22Rv1 (cell line): ENCODE measurements at regions not wholly inside any gene's neighbourhood (a gene's known extent, or its start where the extent isn't known, plus 50 kb on each side); places are given as distances from the start of the nearest gene placed in this dataset.
"Not testable (repeated sequence)": the region's sequence is repeated elsewhere in the genome, so short reads cannot be mapped to it uniquely, and the experiment has no call there.

Experiments
- H3K27ac ChIP-seq: fragments of 450-650 bp; 2 replicates; pipeline ENCODE4 v1.5.1; 2017

DNA sequence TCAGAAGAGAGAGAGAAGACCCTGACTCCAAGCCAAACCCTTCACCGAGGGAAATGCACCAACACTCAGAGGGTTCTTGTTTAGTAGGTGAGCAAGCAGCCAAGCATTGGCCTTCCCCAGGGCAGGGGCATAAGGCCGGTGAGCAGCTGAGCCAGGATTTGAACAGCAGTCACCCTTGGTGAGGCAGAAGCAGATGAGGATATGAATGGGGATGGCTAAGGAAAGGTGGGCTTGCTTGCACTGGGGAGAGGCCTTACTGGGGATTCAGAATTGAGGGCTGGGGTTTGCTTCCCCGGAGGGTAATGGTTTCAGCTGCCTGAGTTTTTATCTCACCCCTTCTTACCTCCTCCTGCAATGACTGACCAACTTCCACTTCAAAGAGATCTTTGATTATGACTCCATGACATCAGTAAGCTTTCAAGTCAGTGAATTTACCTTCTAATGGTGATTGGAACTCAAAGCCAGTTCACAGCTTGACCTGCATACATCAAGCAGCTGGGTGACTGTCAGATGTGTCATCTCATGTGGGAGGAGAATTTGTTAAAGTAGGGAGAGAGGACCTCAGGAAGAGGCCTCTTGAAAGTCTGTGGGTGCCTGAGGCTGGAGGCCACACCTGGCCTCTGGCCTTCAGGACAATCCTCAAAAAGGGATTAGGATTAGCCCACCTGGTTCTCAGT, 114.5 kb upstream of the PLGLB2 start:
- H3K27ac ChIP-seq = not testable (repeated sequence)

DNA sequence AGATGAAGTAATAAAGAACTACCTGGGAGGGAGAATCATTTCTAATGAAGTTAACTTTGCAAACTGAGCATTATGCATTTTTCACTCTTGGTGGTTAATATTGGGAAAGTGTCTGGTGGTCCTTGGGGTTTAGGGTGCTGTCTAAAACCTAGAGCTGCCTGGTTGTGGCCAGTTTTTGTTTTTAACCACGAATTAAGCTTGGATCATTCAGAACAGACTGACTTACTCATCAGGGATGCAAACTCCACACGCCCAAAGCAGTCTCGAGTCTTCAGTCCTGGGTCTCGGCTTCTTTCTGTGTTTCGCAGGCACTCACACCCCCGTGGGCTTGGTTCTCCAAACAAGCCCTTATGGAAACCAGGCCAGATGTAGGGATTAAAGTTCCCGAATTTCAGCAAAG, 113.8 kb upstream of the PLGLB2 start:
- H3K27ac ChIP-seq = not testable (repeated sequence)

DNA sequence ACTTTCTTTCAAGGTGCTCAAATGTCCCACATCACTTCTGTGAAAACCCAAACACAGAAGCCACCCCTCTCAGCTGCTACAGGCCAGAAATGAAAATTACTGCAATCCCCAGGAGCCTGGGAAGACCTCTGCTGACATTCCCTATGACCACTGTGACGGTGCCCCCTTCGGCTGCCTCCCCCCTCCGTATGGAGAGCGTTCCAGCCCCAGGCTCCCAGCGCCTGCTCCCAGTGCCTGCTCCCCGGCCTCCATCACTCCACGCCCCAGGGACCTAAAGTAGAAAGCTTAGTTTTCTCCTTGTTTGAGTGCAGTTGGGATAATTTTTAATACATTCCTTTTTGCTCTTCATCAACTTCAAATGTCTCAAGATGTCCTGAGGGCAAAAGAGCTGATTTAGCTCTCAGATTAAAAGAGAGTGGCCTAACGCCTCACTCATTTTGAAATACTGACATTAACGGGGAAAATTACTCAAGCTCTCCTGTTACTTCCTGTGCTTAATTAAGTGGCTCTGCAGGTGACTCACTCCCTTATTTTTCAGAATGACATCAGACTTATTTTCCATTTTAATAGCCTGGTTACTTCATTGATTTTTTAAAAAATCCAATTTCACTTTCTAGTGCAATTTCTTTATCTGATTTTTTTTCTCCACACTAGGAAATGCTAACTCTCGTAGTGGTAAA, 112.8 kb upstream of the PLGLB2 start:
- not testable (repeated sequence) for H3K27ac ChIP-seq

DNA sequence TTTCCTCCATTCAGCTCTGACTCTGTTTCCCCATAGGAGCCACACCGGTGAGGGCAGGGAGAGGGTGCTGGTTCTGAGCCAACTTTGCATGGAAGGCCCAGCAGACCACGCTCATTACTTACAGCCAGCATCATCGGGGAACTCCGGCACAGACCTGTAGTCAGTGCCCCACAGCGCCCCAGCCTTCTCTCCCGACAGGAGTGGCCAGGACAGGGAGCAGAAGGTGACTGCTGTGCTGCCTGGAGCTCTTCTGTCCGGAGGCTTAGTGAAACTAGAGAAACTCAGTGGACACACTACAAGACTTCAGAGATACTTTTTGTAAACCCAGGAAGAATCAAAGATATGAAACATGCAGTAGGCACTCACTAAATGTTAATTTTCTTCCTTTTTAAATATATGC, 111.6 kb upstream of the PLGLB2 start:
- not testable (repeated sequence) for H3K27ac ChIP-seq

DNA sequence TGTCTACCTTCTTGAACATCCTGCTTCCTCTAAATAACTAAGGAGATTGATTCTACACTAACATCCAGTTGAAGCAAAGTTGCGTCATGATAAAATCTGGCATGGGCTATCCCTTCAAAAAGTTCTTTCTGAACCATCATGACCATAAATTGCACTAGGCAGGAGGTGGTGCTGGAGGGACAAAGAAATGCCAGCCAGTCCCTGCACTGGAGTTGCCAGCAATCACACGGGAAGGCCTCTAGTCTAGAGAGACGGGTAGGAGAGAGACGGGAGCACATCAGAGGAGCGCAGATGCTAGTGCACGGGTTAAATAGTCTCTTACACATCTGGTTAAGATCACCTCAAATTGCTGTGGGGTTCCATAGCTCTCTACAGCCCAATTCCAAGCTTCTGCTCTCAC, 111.2 kb upstream of the PLGLB2 start:
- H3K27ac ChIP-seq = not testable (repeated sequence)

DNA sequence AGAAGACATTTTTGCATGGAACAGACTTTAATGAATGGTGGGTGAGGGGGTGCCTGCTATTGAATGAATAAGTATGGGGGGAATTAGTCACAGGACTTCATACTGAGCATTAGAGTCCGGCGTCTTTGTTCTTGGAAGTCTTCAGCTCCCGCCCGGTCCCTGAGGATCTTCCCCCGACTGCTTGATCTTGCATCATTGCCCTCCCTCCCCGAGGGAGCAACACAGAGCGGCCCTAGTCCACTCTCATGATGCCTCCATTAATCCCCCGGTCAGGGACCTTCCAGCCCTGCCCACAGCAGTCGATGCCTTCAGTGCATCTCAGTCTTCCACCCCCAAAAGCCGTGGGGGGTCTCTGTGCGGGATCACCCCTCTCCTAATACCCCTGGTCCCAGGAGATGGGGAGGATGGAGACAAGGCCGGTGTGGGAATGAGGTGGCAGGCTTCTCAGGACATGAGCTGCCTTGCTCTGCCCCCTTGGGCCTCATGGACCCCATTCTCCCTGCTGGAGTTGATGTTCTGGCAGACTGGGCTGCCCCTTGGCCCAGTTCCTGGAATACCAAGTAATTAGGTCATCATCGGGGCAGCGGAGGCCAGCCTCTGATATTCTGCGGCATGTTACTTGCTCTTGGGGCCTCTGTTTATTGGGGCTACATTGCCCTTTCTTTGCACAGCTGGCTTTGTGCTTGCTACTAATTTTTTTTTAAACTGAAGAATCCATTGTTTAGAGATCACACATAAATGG, 110.5 kb upstream of the PLGLB2 start:
- not testable (repeated sequence) for H3K27ac ChIP-seq

DNA sequence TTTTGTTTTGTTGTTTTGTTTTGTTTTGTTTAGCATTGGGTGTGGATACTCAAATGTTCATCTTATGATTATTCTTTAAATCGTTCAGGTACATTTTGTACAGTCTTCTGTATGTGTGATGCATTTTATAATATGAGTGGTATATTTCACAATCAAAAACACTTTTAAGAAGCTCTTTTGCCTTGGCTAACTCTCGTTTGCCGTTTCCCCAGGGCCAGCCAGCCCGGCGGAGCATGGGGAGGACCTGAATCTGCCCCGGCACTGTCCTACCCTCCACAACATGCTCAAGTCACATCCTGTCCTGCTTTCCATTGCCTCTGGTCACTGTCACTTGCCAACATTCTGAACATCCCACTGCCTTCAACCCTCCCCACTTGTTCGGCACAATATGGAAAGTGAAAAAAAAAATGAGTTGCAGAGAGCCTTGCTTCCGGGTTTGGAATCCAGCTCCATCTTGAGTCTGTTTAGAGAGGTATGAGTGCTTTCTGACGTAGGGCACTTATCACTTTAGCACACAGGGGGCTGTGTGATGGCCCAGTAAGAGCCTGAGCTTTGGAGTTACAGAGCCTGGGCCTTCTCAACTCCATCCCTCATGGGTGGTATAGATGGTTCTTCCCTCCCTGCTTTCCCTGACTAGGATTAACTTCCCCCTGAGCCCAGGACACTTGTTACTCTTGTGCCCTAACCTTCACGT, 109.6 kb upstream of the PLGLB2 start:
- not testable (repeated sequence) for H3K27ac ChIP-seq

DNA sequence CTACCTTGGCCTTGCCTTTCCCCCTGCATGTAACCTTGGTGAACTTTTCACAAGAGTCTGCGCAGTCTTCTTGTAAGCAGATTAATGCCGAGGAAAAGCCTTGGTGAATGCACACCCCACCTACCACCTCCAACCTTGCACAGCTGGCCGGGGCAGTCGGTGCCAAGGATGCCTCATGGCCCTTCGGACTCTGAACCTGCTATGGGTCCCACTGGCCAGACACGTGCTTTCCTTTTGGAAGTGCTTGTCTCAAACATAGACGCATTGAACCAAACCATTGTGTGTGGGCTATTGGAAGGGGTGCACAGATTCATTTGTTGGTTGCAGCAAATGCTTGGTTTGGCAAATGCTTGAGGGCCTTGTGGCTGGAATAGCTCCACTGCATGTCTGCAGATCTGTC, 109.0 kb upstream of the PLGLB2 start:
- H3K27ac ChIP-seq = not testable (repeated sequence)

DNA sequence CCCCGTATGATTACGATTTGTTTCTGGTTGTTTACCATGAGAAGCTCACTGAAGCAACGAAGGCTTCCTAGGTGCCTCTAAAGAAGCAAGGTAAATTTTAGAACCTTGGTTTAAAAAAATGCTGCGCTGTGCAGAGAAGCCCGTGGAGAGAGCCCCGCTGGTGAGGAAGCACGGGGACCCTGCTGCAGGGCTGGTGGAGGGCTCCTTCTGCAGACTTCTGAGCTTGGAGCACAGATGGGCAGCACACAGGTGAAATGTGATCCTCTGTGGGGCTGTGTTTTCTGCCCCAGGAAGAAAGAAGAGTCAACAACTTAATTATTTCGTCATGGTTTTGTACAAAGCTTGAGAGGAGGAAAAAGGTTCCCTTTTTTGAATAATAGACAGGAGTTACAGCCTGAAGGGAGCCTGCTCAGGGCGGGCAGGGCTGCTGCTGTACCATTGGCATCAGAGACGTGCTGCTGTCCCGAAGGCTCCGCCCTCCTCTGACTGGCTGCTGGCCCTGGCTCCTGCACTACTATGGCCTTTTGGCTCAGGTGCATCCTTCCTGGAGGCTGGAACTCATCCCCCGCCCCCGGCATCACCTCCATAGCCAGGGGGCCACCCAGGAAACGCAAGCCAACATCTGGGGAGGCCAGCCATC, 108.0 kb upstream of the PLGLB2 start:
- not testable (repeated sequence) for H3K27ac ChIP-seq

DNA sequence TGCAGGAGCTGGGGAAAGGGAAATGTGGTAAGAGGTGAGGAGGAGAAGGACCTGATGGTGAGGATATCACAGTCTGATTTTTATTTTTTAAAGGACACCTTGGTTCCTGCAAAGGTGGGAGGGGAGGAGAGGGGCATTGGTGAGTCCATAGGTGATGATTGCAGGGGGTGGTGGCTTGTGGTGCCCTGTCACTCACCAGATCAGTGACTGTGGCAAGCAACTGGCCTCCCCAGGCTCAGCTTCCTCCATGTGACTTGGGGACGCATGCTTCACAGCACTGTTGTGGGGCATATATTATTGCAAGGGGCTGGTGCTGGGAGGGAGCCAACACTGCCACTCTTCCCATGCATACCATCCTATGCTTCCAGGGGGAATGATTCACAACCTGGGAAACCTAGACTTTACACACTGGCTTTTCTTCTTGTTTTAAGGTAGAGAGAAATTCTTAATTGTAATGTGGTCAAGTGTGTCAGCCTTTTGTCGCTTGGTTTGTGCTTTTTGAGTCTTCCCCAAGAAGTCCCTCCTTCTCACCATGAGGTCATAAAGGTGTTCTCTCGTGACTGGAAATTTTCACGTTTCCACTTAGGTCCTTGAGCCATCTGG, 106.8 kb upstream of the PLGLB2 start:
- H3K27ac ChIP-seq = not testable (repeated sequence)

DNA sequence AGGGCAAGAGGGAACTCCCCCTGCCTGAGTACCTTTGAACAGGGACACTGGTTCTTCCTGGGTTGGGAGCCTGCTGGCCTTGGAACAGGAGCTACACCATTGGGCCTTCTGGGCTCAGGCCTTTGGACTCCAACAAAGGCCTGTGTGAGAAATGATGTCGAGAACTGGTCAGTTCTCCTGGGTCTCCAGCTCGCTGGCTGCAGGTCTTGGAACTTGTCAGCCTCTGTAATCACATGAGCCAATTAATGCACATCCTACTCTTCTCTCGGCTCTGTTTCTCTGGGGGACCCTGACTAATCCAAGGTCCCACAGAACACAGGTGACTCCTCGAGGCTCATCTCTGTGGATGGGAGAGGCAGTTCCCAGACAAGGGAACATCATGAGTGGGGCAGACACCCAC, 104.7 kb upstream of the PLGLB2 start:
- H3K27ac ChIP-seq = not testable (repeated sequence)

DNA sequence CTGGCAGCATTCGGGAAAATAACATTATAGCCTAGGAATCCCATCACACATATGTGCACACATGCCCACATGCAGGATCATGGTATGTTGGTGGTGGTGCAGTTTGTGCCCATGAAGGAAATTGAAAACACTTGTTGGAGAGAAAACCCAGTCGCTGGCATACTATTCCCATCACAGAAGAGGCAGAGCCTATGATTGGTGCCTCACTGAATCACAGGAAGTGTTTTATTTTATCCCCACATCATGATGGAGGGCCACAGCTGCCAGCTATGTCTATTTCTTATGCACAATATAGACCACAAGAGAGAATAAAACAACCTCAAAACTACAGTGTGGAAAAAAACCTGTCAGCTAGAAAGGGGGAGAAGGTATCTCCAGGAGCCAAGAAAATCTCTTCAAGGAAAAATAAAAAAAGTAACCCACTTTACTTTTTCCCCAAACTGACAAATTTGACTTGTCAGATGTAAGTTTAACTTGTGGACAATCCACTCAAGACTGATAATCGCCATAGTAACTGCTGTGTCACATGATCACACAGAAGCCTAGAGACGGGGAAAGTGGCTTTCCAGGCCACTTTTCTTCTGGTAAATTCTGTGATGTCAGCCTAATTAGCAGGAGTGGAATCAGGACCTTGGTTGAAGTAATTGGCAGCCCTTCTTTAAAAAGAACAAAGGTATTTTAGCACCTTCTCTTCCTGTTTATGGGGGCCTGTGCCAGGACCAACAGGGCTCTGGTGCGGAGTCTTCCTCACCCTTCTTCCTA, 100.0 kb upstream of the PLGLB2 start:
- not testable (repeated sequence) for H3K27ac ChIP-seq

DNA sequence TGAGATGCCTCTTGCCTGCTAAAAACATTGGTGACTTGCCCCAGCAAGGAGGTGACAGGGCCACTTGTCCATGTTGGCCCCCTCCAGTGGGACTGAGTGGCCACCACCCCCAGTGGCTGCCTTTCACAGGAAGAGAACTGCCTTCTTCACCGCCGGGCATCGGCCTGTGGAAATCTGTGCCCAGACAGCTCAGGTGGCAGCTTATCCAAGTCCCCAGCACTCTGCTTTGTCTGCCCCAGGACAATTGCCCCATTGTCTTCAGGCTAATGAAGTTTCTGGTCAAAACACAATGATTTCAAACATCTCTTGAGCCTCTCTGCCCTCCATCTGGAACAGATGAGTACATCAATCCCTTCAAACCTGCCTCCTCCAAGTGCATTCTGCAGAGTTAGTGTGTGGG, 99.1 kb upstream of the PLGLB2 start:
- not testable (repeated sequence) for H3K27ac ChIP-seq

DNA sequence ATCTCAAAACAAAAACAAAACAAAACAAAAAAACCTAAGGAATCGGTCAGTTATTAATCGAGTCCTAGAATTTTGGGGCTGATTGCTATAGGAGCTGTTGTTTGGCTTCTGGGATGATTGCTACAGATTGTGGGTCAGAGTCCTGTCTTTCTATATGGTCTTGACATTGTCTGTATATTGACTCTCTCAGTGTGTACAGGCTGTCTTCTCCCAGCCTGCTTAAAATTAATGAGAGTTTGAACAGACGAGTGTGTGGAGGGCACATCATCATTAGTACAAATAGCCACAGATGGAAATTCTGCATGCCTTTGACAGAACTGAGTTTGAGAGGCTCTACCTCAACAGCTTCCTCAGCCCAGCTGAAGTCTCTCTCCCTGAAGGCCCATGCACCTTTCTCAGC, 98.0 kb upstream of the PLGLB2 start:
- not testable (repeated sequence) for H3K27ac ChIP-seq

DNA sequence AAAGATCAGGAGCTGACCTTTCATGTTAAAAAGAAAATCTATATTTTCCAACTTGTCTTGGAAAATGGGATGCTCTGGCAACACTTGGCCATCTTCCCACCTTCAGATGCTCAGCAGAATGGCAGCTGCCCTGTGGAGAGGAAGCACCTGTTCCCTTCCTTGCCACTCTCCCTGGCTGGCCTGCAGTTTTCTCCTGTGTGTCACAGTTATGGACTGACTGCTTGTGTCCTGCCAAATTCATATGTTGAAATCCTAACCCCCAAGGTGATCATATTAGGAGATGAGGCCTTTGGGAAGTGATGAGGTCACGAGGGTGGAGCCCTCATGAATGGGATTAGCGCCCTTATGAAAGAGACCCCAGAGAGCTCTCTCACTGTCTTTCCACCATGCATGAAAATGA, 97.0 kb upstream of the PLGLB2 start:
- not testable (repeated sequence) for H3K27ac ChIP-seq

DNA sequence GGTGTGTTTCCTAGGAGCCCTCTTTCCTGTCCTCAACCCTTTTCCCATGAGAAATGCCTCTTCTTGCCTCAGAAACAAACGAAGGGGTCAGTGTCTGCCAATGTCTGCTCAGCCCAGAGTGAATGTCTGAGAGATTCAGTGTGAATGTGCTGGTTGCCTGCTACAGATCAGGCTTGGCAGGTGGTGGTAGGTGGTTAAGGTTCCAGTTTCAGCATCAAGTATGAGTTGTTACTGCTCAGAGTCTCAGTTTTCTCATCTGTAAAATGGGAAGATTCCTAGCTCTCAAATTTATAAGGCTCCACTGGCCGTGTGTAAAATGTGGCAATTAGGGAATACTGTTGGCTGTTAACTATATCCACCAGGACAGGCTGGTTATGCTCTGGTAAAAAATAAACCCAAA, 96.3 kb upstream of the PLGLB2 start:
- H3K27ac ChIP-seq = not testable (repeated sequence)

DNA sequence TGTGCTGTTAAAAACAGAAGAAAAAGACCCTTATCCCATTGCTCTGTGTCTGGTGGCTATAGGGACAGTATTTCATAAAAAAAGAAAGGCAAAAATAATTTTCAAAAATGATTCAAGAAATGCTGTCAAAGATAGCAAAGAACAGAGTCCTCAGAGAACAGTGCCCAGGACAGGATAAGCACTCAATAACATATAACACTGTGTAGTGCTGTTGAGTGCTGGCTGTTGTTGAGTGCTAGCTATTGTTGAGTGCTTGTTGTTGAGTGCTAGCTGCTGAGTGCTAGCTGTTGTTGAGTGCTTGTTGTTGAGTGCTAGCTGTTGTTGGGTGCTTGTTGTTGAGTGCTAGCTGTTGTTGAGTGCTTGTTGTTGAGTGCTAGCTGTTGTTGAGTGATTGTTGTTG, 94.5 kb upstream of the PLGLB2 start:
- H3K27ac ChIP-seq = not testable (repeated sequence)

DNA sequence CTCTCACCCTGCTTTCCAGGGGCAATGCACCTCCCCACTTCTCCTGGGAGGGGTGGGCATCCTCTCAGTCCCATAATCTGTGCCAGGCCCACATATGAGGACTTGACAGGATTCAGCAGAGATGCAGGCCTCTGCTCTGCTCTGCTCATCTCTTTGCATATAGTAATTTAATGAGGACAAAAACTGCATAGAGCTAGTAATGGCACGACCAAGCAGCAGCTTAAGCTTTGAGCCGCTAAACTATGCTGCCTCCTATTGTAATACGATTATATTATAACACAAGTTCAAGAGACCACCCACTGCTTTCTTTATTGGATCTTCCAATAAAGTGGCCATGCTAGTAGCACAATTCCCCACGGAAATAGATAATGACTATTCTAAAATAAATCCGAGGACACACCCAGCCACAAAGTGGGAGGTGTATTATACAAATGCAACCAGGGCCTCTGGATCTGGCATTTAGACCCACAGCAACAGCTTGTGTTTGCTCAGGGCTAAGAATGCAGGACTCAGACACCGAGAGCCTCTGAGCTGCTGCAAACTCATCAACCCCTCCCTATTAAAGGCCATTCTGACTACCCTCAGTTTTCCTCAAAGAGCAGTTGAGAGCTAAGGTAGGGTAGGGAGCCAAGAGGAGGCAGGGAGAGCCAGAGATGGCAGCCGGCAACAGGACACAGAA, 93.6 kb upstream of the PLGLB2 start:
- H3K27ac ChIP-seq = not testable (repeated sequence)

DNA sequence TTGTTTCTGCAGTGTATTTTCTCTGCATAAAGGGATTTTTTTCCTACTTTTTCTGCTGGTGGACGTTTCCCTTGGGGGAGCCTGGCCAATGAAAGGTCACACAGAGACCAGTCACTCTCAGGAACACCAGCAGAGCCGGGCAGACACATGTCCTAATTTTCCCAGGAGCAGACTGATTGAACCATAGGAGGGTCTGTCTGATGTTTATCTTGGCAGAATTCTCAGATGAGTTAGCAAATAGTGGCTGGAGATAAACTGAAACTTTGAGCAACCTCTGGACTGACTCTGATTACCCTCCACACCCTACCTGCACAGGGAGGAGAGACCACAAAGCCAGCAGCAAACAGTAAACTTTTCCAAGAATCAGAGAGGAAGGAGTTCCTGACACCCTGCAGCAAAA, 90.0 kb upstream of the PLGLB2 start:
- not testable (repeated sequence) for H3K27ac ChIP-seq

DNA sequence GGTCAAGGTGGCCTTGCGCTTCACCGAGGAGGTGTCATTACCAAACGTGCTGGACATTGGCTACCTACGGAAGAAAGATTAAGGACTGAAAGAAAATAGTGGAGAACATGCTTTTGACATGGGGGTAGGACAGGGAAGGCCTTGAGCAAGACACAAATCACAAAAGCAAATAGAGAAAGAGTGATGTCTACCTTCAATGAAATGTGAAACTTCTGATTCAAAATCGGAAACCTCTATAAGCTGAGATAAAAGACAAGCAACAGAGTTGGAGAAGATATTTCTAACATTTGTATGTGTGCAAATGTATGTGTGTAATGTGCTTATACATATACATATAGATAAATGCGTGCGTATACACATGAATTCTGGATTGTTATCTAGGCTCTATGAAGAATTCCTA, 89.5 kb upstream of the PLGLB2 start:
- H3K27ac ChIP-seq = not testable (repeated sequence)
